ENCODE measurements at regions not wholly inside any gene's neighbourhood (a gene's known extent, or its start where the extent isn't known, plus 50 kb on each side); places are given as distances from the start of the nearest gene placed in this dataset.

- H3K4me3 ChIP-seq (ENCODE audit: low read depth, low read length): no peak overlapping the region
- in situ Hi-C loops (cut with HindIII; ENCODE audit: low sequenced_read_pairs): no loop called here
- no peak for DNase-seq (ENCODE audit: low read depth)
- TF ChIP-seq CTCF (IDR thresholded peaks at IDR 0.05; ENCODE audit: low read depth, low read length, missing control alignments): no peak
Measured at GRCh38 chr1:60458111-60458510, 384.5 kb upstream of the C1orf87 start.

- in situ Hi-C loops (cut with HindIII; ENCODE audit: low sequenced_read_pairs): no loop called here
- DNase-seq (ENCODE audit: low read depth): no peak
- H3K4me3 ChIP-seq (ENCODE audit: low read depth, low read length): no peak overlapping the region
- no peak for TF ChIP-seq CTCF (IDR thresholded peaks at IDR 0.05; ENCODE audit: low read depth, low read length, missing control alignments)
Measured at GRCh38 chr1:60449876-60450275, 376.3 kb upstream of the C1orf87 start.

- no peak for DNase-seq (ENCODE audit: low read depth)
- TF ChIP-seq CTCF (IDR thresholded peaks at IDR 0.05; ENCODE audit: low read depth, low read length, missing control alignments): no peak
- no peak overlapping the region for H3K4me3 ChIP-seq (ENCODE audit: low read depth, low read length)
- in situ Hi-C loops (cut with HindIII; ENCODE audit: low sequenced_read_pairs): no loop called here
Measured at GRCh38 chr1:60448850-60449249, 375.3 kb upstream of the C1orf87 start.

- no peak for DNase-seq (ENCODE audit: low read depth)
- H3K4me3 ChIP-seq (ENCODE audit: low read depth, low read length): no peak overlapping the region
- in situ Hi-C loops (cut with HindIII; ENCODE audit: low sequenced_read_pairs): no loop called here
- no peak for TF ChIP-seq CTCF (IDR thresholded peaks at IDR 0.05; ENCODE audit: low read depth, low read length, missing control alignments)
Measured at GRCh38 chr1:60444680-60445079, 371.1 kb upstream of the C1orf87 start.

GRCh38 chr1:60436186-60436585 is 362.6 kb upstream of the C1orf87 start:
- no peak overlapping the region for H3K4me3 ChIP-seq (ENCODE audit: low read depth, low read length)
- no peak for DNase-seq (ENCODE audit: low read depth)
- in situ Hi-C loops (cut with HindIII; ENCODE audit: low sequenced_read_pairs): no loop called here
- TF ChIP-seq CTCF (IDR thresholded peaks at IDR 0.05; ENCODE audit: low read depth, low read length, missing control alignments): no peak

GRCh38 chr1:60431593-60431992 is 358.0 kb upstream of the C1orf87 start:
- in situ Hi-C loops (cut with HindIII; ENCODE audit: low sequenced_read_pairs): no loop called here
- H3K4me3 ChIP-seq (ENCODE audit: low read depth, low read length): no peak overlapping the region
- DNase-seq (ENCODE audit: low read depth): no peak
- TF ChIP-seq CTCF (IDR thresholded peaks at IDR 0.05; ENCODE audit: low read depth, low read length, missing control alignments): no peak

- in situ Hi-C loops (cut with HindIII; ENCODE audit: low sequenced_read_pairs): no loop called here
- no peak overlapping the region for H3K4me3 ChIP-seq (ENCODE audit: low read depth, low read length)
- no peak for TF ChIP-seq CTCF (IDR thresholded peaks at IDR 0.05; ENCODE audit: low read depth, low read length, missing control alignments)
Measured at GRCh38 chr1:60430375-60430774, 356.8 kb upstream of the C1orf87 start.

More at GRCh38 chr1:60430375-60430774, 356.8 kb upstream of the C1orf87 start:
- no peak for DNase-seq (ENCODE audit: low read depth)
